Activated CD4-positive, CD25-positive, alpha-beta regulatory T cell treated with anti-CD3 and anti-CD28 coated beads, Interleukin-2, amount 50 U/mL, for 24 hours (primary cell): ENCODE measurements at regions not wholly inside any gene's neighbourhood (a gene's known extent, or its start where the extent isn't known, plus 50 kb on each side); places are given as distances from the start of the nearest gene placed in this dataset.

Source experiments
- ATAC-seq, 2 donors: fragments of 150-1000 bp; cut with Tn5 transposase; one replicate each; pipeline ENCODE4 v1.10.0; 2021; ENCODE audit warnings: mild to moderate bottlenecking in 1 of 2, moderate library complexity in 1 of 2

DNA sequence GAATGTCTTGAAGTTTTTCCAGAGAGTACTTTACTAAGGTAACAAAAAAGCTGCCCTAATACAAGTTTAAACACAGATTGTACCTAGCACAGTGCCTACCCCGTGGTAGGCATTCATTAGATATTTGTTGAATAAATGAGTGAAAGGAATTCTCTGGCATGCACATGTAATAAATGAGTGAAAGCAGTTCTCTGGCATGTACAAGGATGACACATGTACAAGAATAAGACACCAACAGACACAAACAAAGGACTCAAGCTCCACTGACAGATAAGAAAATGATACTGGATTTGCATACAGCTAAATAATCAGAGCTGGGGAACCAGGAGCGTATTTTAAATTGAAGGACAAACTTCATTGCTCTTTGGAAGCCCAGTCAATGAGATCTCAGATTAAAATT is 535.8 kb downstream of the EFNA5 start:
- ATAC-seq, result no peak

DNA sequence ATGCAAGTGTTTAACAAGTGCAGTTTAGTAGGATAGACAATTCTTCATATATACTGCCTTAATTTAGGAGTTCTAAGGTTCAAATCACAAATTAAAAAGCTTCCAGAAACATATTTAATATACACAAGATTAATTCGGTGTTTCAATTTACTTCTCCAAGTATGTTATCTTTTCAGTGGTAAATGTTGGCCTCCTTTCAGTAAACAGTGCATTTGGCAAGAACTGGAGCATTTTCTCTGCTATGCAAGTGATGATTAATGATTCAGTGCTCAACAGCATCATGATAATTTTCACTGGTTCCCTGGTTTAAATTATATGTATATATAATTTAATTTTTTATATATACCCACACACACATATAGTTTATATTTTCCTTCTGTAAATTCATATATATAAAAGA is 541.7 kb downstream of the EFNA5 start:
- ATAC-seq, result no peak

DNA sequence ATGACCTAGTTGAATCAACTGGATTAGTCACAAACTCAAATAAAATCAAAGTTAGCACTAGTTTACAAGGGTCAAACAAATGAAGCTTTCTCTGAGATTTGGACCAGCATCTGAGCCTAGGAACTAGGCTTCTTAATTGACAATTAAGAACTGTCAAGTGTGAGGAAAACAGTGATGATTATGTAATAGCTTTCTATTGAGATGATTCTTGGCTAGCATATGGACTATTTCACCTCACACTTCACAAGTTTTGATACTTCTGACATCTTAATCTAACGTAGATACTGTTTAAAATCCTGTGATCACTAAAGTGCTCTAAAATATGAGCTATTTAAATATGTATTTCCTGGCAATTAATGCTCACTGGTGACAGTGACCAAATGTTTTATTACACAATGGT is 542.9 kb downstream of the EFNA5 start:
- no peak for ATAC-seq

DNA sequence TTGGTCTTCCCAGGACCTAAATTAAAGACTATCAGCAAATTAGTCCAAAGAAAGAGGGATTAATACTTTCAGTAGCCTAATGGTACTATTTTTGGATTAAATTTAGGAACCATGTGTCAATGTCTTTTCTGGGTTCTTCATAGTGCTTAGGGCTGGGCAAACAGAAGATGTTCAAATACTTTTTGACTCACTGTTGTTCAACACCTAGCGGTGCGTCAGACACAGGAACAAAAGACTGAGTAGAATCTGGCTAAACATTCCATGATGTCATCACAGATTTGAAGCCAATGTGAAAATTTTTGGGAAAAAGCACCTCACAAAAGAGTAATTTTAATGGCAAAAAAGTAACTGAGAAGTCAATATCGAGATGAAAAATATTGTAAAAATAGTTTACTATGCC is 544.4 kb downstream of the EFNA5 start:
- ATAC-seq, result no peak

DNA sequence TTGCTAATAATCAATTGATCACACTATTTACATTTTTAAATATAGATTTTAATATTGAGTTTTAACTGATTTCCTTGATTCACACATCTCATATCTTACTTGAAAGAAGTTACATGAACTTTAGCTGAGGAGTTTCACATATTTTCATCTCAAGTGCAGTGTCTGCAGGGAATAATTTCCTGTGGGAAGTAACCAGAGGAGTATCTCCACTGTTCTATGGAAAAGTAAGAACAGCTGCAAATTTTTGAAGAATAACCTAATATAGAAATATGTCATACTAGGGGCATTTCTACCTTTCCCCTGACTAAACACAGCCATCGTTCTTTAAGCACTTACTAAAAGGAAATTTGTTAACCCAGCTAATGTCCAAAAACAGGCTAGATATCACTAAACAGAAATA is 546.4 kb downstream of the EFNA5 start:
- no peak for ATAC-seq

DNA sequence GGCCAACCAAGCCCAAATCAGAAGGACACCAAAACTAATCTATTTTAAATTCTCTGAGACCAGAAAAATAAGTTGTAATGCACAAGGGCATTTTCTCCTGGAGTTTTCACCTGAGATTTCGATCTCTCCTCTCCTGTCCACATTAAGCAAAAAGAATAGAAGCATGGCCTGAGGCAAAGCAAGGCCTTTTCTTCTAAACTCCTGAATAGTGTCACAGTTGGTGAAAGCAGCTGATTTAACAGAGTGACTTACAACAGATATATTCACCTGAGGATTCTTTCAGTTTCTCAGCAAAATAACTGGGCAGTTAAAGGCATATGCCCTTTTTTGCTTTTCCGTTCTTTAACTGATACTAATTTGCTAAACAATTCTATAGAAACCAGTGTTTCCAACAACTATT is 547.7 kb downstream of the EFNA5 start:
- no peak for ATAC-seq

DNA sequence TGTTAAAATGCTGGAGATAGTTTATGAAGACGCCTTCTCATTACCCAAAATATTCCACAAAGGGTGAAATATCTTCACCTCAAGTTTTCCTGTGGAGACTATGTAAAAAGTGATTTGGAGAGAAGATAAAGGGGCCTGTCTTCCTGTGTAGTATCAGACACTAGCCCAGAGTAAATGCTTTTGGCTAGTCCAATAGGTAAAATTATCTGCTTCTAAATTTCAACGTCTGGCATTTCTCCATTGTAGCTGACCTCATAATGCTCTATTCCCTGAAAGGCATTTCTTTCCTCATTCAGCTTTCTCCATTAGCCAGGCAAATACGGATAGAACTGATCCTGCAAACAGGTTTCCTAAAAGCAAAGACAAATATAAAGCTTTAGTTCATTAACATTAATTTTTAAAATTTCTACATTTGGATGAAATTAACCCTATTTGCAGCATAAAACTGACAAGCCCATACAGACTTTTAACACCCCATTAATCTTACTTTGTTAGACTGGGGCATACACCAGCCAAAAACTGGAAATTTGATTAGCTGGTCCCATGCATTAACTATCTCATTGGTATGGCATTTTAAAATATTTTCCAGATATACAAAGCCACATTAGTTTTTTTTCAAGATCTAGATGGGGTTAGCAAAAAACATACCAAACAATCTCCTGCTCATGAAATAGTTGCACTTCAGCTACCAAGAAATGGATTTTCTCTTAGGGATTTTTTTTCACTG is 548.8 kb downstream of the EFNA5 start:
- ATAC-seq, result no peak

DNA sequence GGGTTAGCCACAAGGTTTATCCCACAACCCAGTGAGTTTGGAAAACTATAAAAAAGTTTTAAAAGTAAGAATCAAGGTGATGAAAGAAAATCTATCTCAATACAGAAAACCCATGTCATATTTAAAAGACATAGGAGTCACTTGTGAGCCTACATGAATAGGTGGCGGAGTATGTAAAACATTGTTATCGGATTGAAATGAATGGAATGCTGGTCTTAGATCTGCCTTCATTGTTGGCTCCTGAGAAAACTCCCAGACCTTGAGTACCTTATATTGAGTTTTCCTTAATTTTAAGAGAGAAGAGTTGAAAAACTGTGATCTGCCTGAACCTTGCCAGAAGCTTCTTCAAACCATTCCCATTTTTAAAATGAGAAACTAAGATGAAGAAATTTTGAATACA is 551.1 kb downstream of the EFNA5 start:
- ATAC-seq, result no peak

DNA sequence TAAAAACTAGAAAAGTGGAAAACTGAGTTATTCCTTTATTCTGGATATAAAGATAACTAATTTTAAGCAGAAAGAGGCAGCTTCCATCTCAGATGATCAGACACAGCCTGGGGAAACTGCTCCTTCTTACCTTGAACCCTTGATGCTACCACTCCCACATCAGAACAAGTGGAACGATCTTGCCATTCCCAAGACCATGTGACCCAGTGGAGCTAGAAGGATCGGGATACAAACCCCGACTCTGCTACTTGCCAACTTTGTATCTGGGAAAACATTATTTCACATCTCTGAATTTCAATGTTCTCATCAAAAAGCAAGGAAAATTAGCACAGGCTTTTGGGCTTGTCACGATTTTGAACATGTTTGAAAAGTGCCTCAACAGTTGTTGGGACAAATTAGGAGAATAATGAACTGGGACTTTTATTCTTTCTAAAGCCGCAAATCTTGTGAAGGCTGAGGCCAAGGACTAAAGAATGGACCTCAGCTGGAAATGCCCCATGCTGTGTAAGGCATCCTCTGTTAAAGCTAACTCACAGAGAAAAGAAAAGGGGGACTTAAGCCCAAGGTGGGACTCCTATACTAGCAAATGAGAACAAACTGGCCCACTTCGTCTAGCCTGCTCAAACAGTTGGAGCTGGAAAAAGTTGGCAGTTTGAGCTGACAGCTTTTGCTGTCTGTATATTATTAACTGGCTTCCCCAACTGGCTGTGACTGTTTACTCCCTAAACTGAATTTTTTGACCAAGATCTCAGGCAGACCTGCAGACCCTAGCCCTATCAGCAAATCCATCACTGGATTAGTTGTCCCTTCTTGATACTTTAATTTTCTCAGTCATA is 552.3 kb downstream of the EFNA5 start:
- no peak for ATAC-seq

DNA sequence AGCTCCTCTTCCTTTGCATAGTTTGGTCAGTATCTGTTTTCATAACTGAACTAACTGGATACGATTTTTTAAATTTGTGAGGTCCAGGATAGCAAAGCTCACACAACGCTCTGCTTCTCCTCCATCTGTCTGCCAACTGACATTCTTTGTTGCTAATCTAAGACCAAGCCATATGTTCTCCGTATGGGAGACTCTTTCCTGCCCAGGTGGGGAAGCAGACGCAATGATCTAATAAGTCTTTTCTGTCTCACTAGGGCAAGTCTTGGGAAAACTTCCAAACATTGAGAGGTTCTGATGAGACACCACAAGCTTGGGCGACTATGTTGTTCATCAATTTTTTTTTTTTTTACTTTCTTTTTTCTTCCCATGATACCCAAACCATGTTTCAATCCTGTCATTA is 558.5 kb downstream of the EFNA5 start:
- ATAC-seq, result no peak

DNA sequence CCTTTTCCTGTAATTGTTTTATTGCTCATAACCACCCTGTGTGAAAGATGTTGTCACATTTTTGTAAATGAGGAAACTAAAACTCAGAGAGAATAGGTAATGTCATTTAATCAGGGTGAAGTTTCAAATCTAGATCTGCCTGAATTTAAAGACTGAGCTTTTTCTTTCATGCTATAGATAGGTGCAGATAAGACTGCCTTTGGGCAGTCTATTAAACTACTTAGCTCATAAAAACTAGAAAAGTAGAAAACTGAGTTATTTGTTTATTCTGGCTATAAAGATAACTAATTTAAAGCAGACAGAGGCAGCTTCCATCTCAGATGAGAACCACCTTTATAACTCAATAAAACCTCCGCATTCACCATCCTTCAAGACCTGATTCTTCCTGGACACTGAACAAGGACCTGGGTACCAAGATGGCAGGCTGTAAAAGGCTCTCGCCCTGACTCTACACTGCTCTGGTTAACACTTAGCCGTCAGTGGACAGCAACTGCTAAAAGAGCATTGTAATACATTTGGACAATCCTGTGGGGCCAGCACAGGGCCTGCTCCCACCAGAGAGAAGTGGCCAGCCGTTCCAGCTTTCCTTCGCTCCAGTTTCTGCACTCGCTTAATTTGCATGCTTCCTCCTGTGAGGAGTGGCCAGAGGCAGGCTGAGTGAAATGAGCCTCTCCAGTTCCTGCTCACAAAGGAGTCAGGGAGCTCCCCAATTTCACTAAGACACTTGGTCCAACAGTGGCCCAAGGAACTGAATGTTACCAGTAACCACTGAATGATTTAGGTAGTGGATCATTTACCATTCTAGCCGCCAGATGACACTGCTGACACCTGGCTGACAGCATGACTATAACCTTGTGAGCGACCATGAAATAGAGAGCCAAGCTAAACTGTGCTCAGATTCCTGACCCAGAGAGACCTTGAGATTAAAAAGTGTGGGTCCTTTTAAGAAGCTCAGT is 566.4 kb downstream of the EFNA5 start:
- ATAC-seq, result no peak

DNA sequence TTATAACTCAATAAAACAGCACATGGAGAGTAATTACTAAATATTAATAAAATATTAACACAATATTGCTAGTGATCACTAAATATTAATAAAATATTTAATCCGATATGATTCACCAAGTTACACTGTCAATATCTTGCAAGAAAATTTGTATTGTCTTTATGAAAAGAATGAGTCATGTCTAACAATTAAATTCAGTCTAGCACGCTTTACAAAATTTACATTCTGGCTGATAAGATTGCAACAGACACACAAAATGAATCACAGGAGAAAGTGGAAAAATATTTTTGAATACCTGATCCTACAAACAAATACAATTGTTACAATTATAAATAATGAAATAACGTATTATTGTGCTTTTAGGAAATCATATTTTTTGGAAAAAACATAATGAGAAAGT is 567.2 kb downstream of the EFNA5 start:
- ATAC-seq, result no peak

DNA sequence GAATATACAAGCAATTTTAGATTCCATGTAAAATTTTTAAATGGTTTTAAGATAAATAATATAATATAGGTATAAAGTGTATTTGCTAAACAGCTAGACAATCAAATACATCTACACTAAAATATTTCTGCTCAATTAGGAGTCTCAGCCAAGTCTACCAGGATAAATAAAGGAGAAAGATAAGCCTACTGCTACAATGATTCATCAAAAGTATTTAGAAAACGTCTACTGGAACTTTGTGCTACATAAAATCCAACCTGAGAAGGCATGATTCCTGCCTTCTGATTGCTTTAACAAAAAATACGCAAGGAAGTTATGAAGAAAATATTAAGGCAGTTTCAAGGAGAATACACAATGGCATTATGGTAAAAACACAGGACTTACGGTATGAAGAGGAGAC is 570.6 kb downstream of the EFNA5 start:
- ATAC-seq, result no peak

DNA sequence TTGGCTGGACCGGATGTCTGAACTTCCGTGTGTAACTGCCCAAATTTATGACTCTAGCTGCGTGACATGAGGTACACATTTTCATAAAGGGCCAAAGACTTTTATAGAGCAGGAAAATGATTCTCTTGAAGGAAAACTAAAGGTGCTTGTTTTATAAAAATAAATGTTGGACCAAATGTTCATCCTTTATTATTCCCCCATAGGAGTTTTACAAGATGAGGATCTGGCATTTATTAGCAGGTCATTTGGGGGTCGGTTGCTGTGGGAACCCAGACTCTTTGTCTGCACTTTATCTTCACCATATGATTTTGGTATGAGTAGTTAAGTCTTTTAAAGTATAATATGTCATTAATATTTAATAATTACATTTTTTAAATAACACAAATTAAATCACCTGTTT is 571.2 kb downstream of the EFNA5 start:
- no peak for ATAC-seq

DNA sequence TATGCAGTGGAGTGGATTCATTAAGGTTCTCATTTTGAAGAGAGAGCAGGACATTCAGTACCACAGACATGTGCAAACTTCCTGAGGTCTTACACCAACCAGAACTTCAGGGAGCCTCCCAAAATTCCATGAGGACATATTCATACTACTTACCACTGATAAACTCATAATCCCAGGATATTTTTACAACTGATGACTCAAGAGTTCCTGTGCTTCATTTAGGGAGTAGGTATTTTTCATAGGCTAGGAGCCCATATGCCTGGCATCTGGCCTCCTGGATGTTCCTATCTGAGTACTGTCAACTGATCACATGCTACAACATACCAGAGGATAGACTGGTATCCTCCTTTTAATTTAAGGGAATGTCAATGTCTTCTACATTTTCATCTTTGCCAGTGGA is 578.0 kb downstream of the EFNA5 start:
- no peak for ATAC-seq

DNA sequence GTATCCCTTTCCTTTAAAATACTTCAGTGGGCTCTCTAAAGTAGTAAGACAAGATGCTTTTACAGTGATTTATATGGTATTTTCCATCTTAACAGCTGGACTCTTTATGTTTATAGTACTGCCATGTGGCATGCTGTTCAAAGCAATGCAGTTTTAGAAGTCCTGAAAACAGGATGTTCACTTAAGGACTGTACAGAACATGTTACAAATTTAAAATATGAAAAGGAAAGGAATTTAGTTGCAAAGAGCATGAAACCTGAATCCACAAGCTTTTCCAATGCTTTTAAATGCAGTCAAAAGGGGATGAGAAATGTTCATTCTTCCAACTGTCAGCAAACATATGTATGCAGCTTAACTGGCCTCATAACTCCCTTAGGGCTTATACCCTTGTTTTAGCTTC is 580.2 kb downstream of the EFNA5 start:
- no peak for ATAC-seq

DNA sequence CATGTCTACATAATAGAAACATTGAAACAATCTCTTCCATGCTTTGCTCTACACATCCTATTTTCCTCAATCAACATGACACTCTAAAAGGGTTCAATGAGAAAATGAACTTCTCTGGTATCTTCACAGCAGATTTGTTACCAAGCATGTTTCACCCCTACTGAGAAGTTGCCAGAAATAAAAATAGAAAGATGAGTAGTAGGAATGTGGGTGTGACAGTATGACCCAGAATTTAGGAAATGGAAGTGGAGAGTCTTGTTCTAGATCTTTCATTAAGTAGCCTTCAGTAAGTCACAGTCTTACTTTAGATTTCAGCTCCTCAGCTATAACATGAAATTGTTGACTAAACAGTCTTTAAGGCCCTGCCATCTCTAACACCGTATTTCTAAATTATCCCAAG is 581.8 kb downstream of the EFNA5 start:
- ATAC-seq, result no peak

DNA sequence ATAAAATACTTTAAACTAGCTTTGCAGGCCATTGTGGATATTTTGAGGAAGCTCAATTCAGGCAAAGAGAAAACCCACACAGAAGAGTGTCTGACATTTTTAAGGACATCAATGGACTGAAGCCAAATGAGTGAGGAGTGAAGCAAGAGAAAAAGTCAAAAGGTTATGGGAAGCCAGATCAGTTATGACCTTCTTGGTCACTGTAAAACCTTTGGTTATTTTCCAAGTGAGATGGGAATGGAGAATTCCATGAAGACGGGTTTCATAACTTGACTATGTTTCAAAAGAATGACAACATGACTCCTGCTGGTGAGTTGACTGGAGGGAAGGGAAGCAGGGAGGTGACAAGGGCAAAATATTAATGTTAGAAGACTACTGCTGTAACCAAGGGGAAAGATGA is 585.2 kb downstream of the EFNA5 start:
- ATAC-seq, result no peak

DNA sequence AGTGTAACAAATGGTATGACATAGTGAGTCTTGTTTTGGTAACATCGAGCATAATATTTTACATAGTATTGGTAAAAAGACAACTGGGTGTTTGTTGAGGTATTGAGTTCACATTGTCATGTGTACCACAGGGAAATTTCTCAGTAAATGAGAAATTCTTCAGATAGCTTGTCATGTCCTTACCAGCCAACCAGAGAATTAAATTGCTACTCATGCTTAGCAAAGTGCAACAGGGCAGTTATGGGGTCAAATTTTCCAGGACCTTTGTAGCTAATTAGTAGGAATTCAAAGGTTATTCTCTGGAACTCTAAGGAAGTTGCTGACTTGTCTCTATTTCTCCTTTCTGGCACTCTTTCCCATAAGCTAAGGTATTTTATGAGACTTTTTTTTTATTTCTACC is 595.7 kb downstream of the EFNA5 start:
- no peak for ATAC-seq

DNA sequence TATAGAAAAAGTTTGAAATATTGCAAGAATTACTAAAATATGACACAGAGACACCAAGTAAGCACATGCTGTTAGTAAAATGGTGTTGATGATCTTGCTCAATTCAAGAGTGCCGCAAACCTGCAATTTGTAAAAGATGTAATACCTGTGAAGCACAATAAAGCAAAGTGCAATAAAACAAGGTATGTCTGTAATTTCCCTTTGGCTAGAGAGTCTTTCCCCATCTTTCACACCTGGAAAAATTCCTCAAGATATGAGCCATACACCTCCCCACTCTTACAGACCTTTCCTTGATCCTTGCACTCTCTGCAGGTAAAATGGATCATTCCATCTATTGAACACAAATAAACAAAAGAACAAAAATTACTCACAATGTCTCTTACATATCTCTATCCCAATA is 597.8 kb downstream of the EFNA5 start:
- ATAC-seq, result no peak

DNA sequence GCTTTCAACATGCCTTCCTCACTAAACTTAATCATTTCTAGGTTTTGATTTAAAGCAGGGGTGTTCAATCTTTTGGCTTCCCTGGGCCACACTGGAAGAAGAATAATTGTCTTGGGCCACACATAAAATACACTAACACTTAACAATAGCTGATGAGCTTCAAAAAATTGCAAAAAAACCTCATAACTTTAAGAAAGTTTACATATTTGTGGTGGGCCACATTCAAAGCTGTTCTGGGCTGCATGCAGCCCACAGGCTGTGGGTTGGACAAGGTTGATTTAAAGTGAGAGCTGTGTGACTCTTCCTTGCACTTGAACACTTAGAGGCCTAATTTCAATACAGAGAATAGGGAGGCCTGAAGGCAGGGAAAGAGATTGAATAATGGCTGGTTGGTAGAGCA is 598.3 kb downstream of the EFNA5 start:
- ATAC-seq, result no peak

DNA sequence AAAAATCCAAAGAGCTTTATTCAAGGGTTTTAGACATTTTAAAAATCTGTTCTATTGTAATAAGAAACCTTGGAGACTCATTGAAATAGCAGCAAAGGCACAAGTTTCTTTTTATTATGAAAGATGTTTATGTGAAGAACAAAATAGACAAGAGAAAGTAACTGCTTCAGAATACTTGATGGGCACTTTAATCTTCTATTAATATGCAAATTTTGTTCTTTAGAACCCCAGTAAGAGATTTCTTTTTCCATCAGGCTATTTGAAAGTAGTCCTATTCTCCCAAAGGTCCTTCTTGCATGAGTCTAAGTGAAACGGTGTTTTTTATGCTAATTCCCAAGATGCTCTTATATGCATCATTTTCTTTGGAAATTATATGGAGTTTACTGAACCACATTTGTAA is 602.0 kb downstream of the EFNA5 start:
- ATAC-seq, result no peak

DNA sequence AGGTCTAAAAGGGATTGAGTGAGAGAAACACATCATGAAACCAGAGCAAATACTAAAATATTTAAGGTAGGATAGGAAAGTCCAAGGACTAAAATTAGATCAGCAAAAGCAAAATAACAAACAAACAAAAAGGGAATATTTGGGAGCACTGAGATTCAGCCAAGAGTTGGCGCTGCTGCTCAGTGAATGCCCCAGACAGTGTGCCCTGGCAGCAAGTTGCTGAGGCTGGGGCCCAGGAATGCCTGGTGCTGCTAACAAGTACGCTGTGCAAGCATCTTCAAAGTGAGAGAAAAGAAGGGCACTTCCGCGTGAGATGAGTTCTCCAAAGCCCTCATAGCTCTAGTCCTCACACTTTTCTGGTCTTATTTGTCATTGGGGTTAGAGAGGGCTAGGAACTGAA is 603.3 kb downstream of the EFNA5 start:
- no peak for ATAC-seq
